K562 (cell line): ENCODE measurements at regions not wholly inside any gene's neighbourhood (a gene's known extent, or its start where the extent isn't known, plus 50 kb on each side); places are given as distances from the start of the nearest gene placed in this dataset.

Experiments used
- KDM1A ChIP-seq, 2 experiments: fragments of 450-650 bp; IDR thresholded peaks; 2 replicates each; pipeline ENCODE4 v1.6.1; 2016; ENCODE audit warnings: mild to moderate bottlenecking in 2 of 2
- POLR3A ChIP-seq: IDR thresholded peaks from 2 replicates; pipeline ENCODE4 v1.6.1; 2011; ENCODE audit warnings: borderline replicate concordance, mild to moderate bottlenecking, moderate library complexity; ENCODE audit not compliant: insufficient read length, insufficient read depth; ENCODE audit errors: extremely low read depth
- RFX1 ChIP-seq: fragments of 450-650 bp; IDR thresholded peaks from 2 replicates; pipeline ENCODE4 v1.6.1; 2016; ENCODE audit warnings: mild to moderate bottlenecking, moderate library complexity

DNA sequence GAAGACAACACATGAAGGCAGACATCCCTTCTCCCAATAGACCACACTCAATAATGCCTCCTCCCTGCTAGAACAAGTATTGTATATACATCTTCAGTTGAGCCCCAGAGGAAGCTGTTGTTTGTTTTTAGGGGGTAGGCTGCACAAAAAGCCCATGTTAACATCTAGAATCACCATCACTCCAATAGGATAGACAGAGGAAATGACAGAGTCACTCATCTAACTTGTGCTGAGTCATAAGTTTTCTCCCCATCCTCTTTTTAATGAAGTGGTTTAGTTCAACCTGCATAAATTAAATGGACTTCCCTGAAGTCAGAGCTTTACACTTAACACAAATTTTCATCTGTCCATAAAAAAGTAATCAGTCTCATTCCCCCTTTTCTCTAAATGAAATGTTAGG lies 122.9 kb upstream of the SPATA12 start:
- TF ChIP-seq KDM1A (IDR thresholded peaks at IDR 0.05): no peak
- TF ChIP-seq RFX1: no peak
- no peak for TF ChIP-seq POLR3A
